Tibial nerve (tissue), 4 donors: ENCODE measurements at regions not wholly inside any gene's neighbourhood (a gene's known extent, or its start where the extent isn't known, plus 50 kb on each side); places are given as distances from the start of the nearest gene placed in this dataset.

Experiments
- DNase-seq, 2 donors: peaks; one replicate each; pipeline ENCODE4 v3.0.0-alpha.2; 2019; ENCODE audit warnings: low spot score in 2 of 2
- H3K27ac ChIP-seq, 4 donors: fragments of 200-600 bp; sonication (generic) in 3 of 4; one replicate each; pipeline ENCODE4 v1.5.1; 2017 to 2019; ENCODE audit warnings: mild to moderate bottlenecking in 1 of 4
- H3K27me3 ChIP-seq, 2 donors: fragments of 200-600 bp; sonication (generic) in 1 of 2; one replicate each; pipeline versions ENCODE4 v1.5.1 to v1.6.0; 2017 to 2019
- H3K36me3 ChIP-seq, 3 donors: fragments of 200-600 bp; sonication (generic); one replicate each; pipeline ENCODE4 v1.5.1; 2018 to 2019
- H3K4me1 ChIP-seq, 4 donors: fragments of 200-600 bp; sonication (generic) in 3 of 4; one replicate each; pipeline ENCODE4 v1.5.1; 2017 to 2019
- H3K4me3 ChIP-seq, 4 donors: fragments of 200-600 bp; sonication (generic) in 3 of 4; one replicate each; pipeline ENCODE4 v1.5.1; 2017 to 2019; ENCODE audit warnings: mild to moderate bottlenecking in 1 of 4, moderate library complexity in 1 of 4
- H3K9me3 ChIP-seq, 4 donors: fragments of 200-600 bp; sonication (generic) in 3 of 4; one replicate each; pipeline ENCODE4 v1.5.1; 2017 to 2019
- EP300 ChIP-seq, 2 donors: sonication (generic); formaldehyde crosslinking; IDR thresholded peaks; one replicate each; pipeline ENCODE4 v1.6.1; 2017; ENCODE audit warnings: antibody characterized with exemption in 2 of 2, mild to moderate bottlenecking in 1 of 2
- POLR2A ChIP-seq, 2 donors: fragments of 450-650 bp; IDR thresholded peaks; one replicate each; pipeline ENCODE4 v1.6.1; 2017; ENCODE audit warnings: antibody characterized with exemption in 2 of 2, mild to moderate bottlenecking in 2 of 2, moderate library complexity in 2 of 2
- WGBS, 2 donors: methylation state at CpG; one replicate each; pipeline ENCODE4 v1.1.5; 2018; 5-methylcytosine and 5-hydroxymethylcytosine counted together
- TF ChIP-seq, protein P1 (sequence below), 5 experiments: fragments of 200-600 bp in 3 of 5; fragments of 450-650 bp in 2 of 5; sonication (generic) in 3 of 5; IDR thresholded peaks; one replicate each; pipeline ENCODE4 v1.5.1; 2016 to 2019; ENCODE audit warnings: antibody characterized with exemption in 5 of 5, mild to moderate bottlenecking in 3 of 5, moderate library complexity in 2 of 5

DNA sequence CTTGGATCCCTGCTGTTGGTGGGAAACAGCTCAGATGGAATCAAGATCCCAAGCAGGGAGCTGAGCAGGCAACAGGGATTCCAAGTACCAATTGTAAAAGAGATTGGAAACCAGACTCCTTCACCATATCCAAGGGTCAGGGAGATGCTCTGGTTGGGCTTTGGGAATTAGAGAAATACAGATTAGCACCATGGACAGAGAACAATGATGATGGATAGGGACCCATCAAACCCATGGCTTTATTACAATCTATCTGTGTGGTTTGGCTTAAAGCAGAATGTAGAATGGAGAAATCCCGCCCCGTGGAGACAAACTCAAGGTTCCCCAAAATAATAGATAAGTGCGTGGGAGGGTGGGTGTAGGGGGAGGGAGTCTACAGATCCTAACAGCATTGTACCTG is 120.7 kb upstream of the CSF3R start:
- H3K27ac ChIP-seq, result no peak overlapping the region
- no peaks in the 10 kb centered on the region for H3K4me1 ChIP-seq
- no peak overlapping the region for H3K4me3 ChIP-seq
- DNase-seq, result no peak
- H3K36me3 ChIP-seq, result no peaks in the 10 kb centered on the region
- H3K9me3 ChIP-seq, result no peaks in the 10 kb centered on the region
- 83 to 89% methylated on average over 3 of the region's 3 CpGs for WGBS, 2 donors
- TF ChIP-seq POLR2A (IDR thresholded peaks at IDR 0.05), result no peak
- TF ChIP-seq, protein P1, sequence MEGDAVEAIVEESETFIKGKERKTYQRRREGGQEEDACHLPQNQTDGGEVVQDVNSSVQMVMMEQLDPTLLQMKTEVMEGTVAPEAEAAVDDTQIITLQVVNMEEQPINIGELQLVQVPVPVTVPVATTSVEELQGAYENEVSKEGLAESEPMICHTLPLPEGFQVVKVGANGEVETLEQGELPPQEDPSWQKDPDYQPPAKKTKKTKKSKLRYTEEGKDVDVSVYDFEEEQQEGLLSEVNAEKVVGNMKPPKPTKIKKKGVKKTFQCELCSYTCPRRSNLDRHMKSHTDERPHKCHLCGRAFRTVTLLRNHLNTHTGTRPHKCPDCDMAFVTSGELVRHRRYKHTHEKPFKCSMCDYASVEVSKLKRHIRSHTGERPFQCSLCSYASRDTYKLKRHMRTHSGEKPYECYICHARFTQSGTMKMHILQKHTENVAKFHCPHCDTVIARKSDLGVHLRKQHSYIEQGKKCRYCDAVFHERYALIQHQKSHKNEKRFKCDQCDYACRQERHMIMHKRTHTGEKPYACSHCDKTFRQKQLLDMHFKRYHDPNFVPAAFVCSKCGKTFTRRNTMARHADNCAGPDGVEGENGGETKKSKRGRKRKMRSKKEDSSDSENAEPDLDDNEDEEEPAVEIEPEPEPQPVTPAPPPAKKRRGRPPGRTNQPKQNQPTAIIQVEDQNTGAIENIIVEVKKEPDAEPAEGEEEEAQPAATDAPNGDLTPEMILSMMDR (IDR thresholded peaks at IDR 0.05), result no peak
- TF ChIP-seq EP300 (IDR thresholded peaks at IDR 0.05), result no peak
- no peaks in the 10 kb centered on the region for H3K27me3 ChIP-seq

DNA sequence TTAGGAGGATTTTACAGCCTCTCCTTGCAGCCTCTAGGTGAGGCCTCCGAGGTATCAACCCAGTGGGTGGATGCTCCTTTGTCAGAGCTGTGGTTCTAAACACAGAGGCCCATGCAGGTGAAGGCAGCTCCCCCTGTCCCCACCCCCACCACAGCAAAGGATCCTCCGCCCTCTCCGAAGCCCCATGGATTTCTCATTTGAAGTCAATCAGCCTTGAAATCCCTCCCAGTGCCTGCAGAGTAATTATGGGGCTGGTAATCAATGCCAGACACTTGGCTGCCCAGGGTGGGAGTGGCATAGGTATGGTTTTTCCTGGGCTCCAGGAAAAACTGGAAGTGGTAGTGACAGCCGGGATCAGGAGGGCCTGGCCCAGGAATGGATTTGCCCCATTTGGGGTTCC is 119.5 kb upstream of the CSF3R start:
- DNase-seq, result no peak
- Histone ChIP-seq H3K9me3 (no peaks in the 10 kb centered on the region), H3K4me1 (no peaks in the 10 kb centered on the region), H3K27me3 (no peaks in the 10 kb centered on the region), H3K27ac (no peak overlapping the region), H3K36me3 (no peaks in the 10 kb centered on the region), H3K4me3 (no peak overlapping the region)
- TF ChIP-seq EP300 (IDR thresholded peaks at IDR 0.05) (no peak), POLR2A (IDR thresholded peaks at IDR 0.05) (no peak)
- TF ChIP-seq, protein P1 (IDR thresholded peaks at IDR 0.05), result no peak
- WGBS, 2 donors, result 40 to 53% methylated on average over 4 of the region's 4 CpGs

DNA sequence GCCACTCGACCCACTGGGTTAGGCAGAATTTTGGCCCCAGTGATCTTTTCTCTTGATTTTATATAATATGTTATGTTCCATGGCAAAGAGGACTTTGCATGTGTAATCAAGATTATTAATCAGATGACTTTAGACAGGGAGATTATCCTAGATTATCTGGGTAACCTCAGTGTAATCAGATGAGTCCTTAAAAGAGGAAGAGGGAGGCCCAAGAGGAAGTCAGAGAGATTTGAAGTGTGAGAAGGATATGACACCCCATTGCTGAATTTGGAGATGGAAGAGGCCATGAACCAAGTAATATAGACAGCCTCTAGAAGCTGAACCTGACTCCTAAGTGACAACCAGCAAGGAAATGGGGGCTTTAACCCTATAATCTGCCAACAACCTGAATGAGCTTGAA is 117.1 kb upstream of the CSF3R start:
- no peaks in the 10 kb centered on the region for H3K36me3 ChIP-seq
- no peak for DNase-seq
- H3K27ac ChIP-seq, result no peak overlapping the region
- no peak for TF ChIP-seq EP300 (IDR thresholded peaks at IDR 0.05)
- no peak for TF ChIP-seq POLR2A (IDR thresholded peaks at IDR 0.05)
- TF ChIP-seq, protein P1 (IDR thresholded peaks at IDR 0.05), result no peak
- WGBS, 2 donors, result 68 to 93% methylated on average over 1 of the region's 1 CpG
- no peaks in the 10 kb centered on the region for H3K4me1 ChIP-seq
- H3K27me3 ChIP-seq, result peaks cover 0 to 14% of the 10 kb centered on the region in 2 donors
- no peak overlapping the region for H3K4me3 ChIP-seq
- H3K9me3 ChIP-seq, result no peaks in the 10 kb centered on the region

DNA sequence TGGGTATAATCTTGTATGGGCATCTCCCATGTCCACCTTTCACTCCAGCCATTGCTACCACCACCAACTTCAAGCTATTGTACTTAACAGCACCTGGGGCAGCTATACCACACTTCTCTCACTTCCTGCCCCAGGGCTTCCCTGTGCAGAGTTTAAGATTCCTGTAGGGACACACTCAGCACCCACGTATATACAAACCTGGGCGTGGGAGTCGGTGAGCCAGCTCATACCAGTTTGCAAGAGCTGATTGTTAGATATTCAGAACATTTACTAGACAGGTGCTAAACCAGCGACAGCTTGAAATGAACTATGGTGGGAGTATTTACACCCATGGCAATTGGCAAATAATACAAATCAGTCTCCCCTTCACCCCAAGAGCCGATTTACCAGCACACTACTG is 114.8 kb upstream of the CSF3R start:
- TF ChIP-seq, protein P1 (IDR thresholded peaks at IDR 0.05), result no peak
- no peak for TF ChIP-seq POLR2A (IDR thresholded peaks at IDR 0.05)
- TF ChIP-seq EP300 (IDR thresholded peaks at IDR 0.05), result no peak
- no peak overlapping the region for H3K4me3 ChIP-seq
- H3K36me3 ChIP-seq, result no peaks in the 10 kb centered on the region
- WGBS, 2 donors, result 82 to 94% methylated on average over 5 of the region's 5 CpGs
- DNase-seq, result no peak
- no peaks in the 10 kb centered on the region for H3K9me3 ChIP-seq
- H3K27me3 ChIP-seq, result peaks cover 0 to 14% of the 10 kb centered on the region in 2 donors
- H3K4me1 ChIP-seq, result no peaks in the 10 kb centered on the region
- H3K27ac ChIP-seq, result no peak overlapping the region

DNA sequence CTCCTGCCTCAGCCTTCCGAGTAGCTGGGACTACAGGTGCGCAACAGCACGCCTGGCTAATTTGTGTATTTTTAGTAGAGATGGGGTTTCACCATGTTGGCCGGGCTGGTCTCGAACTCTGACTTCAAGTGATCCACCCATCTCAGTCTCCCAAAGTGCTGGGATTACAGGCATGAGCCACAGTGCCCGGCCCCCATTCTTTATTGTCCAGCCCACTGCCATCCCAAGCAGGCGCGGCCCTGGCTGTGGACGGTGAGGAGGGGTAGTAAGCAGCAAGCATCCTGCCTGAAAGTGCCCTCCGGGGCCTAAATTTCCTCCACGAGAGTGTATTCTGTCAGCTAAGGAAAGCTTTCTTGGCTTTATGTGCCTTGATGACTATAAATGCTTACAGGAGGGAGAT is 113.2 kb upstream of the CSF3R start:
- TF ChIP-seq, protein P1 (IDR thresholded peaks at IDR 0.05), result no peak
- TF ChIP-seq POLR2A (IDR thresholded peaks at IDR 0.05) (no peak), EP300 (IDR thresholded peaks at IDR 0.05) (no peak)
- Histone ChIP-seq H3K4me1 (no peaks in the 10 kb centered on the region), H3K27me3 (peaks cover 0 to 24% of the 10 kb centered on the region in 2 donors), H3K36me3 (no peaks in the 10 kb centered on the region), H3K9me3 (no peaks in the 10 kb centered on the region), H3K27ac (no peak overlapping the region), H3K4me3 (no peak overlapping the region)
- DNase-seq, result no peak
- 64 to 66% methylated on average over 9 to 11 of the region's 11 CpGs for WGBS, 2 donors
